ENCODE measurements at regions not wholly inside any gene's neighbourhood (a gene's known extent, or its start where the extent isn't known, plus 50 kb on each side); places are given as distances from the start of the nearest gene placed in this dataset.

- CTCF ChIA-PET: interaction anchor here (1.1 to 1.2 kb wide), 2 partner anchors 10 to 11 kb away, joined by 3 to 6 read pairs; no protein-coding TSS in a partner anchor
- DNase-seq (ENCODE audit: low read depth in 1 of 2, low spot score in 1 of 2): no peak
These were observed 123.3 kb upstream of the GGTLC1 start for GRCh38 chr20:24111858-24112257.

GRCh38 chr20:24109537-24109936 is 121.0 kb upstream of the GGTLC1 start:
- CTCF ChIA-PET: interaction anchor here (0.6 kb wide), 1 partner anchor 10 kb away, joined by 3 read pairs; no protein-coding TSS in a partner anchor
- no peak for FAIRE-seq
- 82% methylated on average over 10 of the region's 10 CpGs for WGBS (ENCODE audit: missing lambda C conversion rate)
- Histone ChIP-seq H3K4me1 (0 out of 3 replicates have a peak, but pooled peaks cover 3% of the 10 kb centered on the region), H3K4me3 (no peak overlapping the region), H3K4me2 (no peak overlapping the region), H3K27ac (no peak overlapping the region), H3K9me3 (no peaks in the 10 kb centered on the region)
- TF ChIP-seq USF2 (IDR thresholded peaks at IDR 0.05) (no peak), ZC3H11A (IDR thresholded peaks at IDR 0.05) (no peak), RCOR1 (IDR thresholded peaks at IDR 0.05; ENCODE audit: low read depth, low read length) (no peak), FOSL2 (IDR thresholded peaks at IDR 0.05) (no peak), FOSL2 (CRISPR knock-in tag; IDR thresholded peaks at IDR 0.05) (no peak), ESRRA (IDR thresholded peaks at IDR 0.05; ENCODE audit: borderline replicate concordance, low read length) (no peak), FOXS1 (CRISPR knock-in tag; IDR thresholded peaks at IDR 0.05) (no peak), POLR2A (IDR thresholded peaks at IDR 0.05; ENCODE audit: low read length) (no peak), HOXB5 (CRISPR knock-in tag; IDR thresholded peaks at IDR 0.05) (no peak), RAD21 (conservative IDR thresholded peaks at IDR 0.05 in 1 of 2, IDR thresholded peaks at IDR 0.05 in 1 of 2) (no peak), TFCP2L1 (CRISPR knock-in tag; IDR thresholded peaks at IDR 0.05) (no peak), EP300 (IDR thresholded peaks at IDR 0.05) (no peak)
- ATAC-seq: no peak
- POLR2A ChIA-PET: no interaction called here
- no peak for DNase-seq (ENCODE audit: low read depth in 1 of 2, low spot score in 1 of 2)

More at GRCh38 chr20:24111858-24112257, 123.3 kb upstream of the GGTLC1 start:
- no peak for ATAC-seq
- no peak overlapping the region for H3K4me3 ChIP-seq
- FAIRE-seq: no peak
- no peak overlapping the region for H3K4me2 ChIP-seq
- POLR2A ChIA-PET: no interaction called here
- peak overlapping the region in 1 of 2 experiments; percentile 1; a peak in 1 of 6 replicates for H3K27ac ChIP-seq
- TF ChIP-seq BCL3 (IDR thresholded peaks at IDR 0.05) (no peak), NPAS2 (CRISPR knock-in tag; IDR thresholded peaks at IDR 0.05; ENCODE audit: borderline replicate concordance) (no peak), PHF8 (IDR thresholded peaks at IDR 0.05; ENCODE audit: borderline replicate concordance, low read depth) (no peak), FOXS1 (CRISPR knock-in tag; IDR thresholded peaks at IDR 0.05) (no peak), GATA3 (IDR thresholded peaks at IDR 0.05; ENCODE audit: borderline replicate concordance) (no peak), ESRRA (IDR thresholded peaks at IDR 0.05; ENCODE audit: borderline replicate concordance, low read length) (no peak), CHD2 (IDR thresholded peaks at IDR 0.05; ENCODE audit: low read length, partially characterized antibody) (no peak)
- H3K4me1 ChIP-seq: no peaks in the 10 kb centered on the region
- no peaks in the 10 kb centered on the region for H3K9me3 ChIP-seq
- WGBS (ENCODE audit: missing lambda C conversion rate): 80% methylated on average over 5 of the region's 5 CpGs

GRCh38 chr20:24109008-24109407 is 120.4 kb upstream of the GGTLC1 start:
- Histone ChIP-seq H3K27ac (no peak overlapping the region), H3K4me1 (peaks cover 7% of the 10 kb centered on the region; the same call in 2 of the 3 replicates), H3K4me3 (no peak overlapping the region), H3K4me2 (no peak overlapping the region), H3K9me3 (no peaks in the 10 kb centered on the region)
- DNase-seq (ENCODE audit: low read depth in 1 of 2, low spot score in 1 of 2): no peak
- FAIRE-seq: no peak
- ChIA-PET CTCF (no interaction called here), POLR2A (no interaction called here)
- WGBS (ENCODE audit: missing lambda C conversion rate): 80% methylated on average over 12 of the region's 12 CpGs
- ATAC-seq: no peak
- no peak for TF ChIP-seq JUN (IDR thresholded peaks at IDR 0.05)
- no peak for TF ChIP-seq ELK1 (IDR thresholded peaks at IDR 0.05; ENCODE audit: low read depth, low read length)
- no peak for TF ChIP-seq CHD2 (IDR thresholded peaks at IDR 0.05; ENCODE audit: low read length, partially characterized antibody)
- no peak for TF ChIP-seq ZSCAN20 (CRISPR knock-in tag; IDR thresholded peaks at IDR 0.05)
- TF ChIP-seq FOXS1 (CRISPR knock-in tag; IDR thresholded peaks at IDR 0.05): no peak
- no peak for TF ChIP-seq USF2 (IDR thresholded peaks at IDR 0.05)
- no peak for TF ChIP-seq HOXB5 (CRISPR knock-in tag; IDR thresholded peaks at IDR 0.05)
- no peak for TF ChIP-seq ZC3H11A (IDR thresholded peaks at IDR 0.05)
- TF ChIP-seq HEYL (CRISPR knock-in tag; IDR thresholded peaks at IDR 0.05): no peak
- TF ChIP-seq BHLHE40 (IDR thresholded peaks at IDR 0.05; ENCODE audit: low read depth, low read length): no peak
- TF ChIP-seq RAD21 (conservative IDR thresholded peaks at IDR 0.05 in 1 of 2, IDR thresholded peaks at IDR 0.05 in 1 of 2): no peak
- TF ChIP-seq HMGXB4 (CRISPR knock-in tag; IDR thresholded peaks at IDR 0.05; ENCODE audit: borderline replicate concordance): no peak
- TF ChIP-seq CEBPB (IDR thresholded peaks at IDR 0.05): no peak
- TF ChIP-seq EHMT2 (IDR thresholded peaks at IDR 0.05; ENCODE audit: low read depth): no peak
- TF ChIP-seq PHF8 (IDR thresholded peaks at IDR 0.05; ENCODE audit: borderline replicate concordance, low read depth): no peak
- no peak for TF ChIP-seq MAX (IDR thresholded peaks at IDR 0.05)

All from A549 (cell line).